DMS114 treated with DMSO at 0.1 percent for 48 hours (cell line): ENCODE measurements at regions not wholly inside any gene's neighbourhood (a gene's known extent, or its start where the extent isn't known, plus 50 kb on each side); places are given as distances from the start of the nearest gene placed in this dataset.

ENCODE experiments used
- DNase-seq: peaks from one replicate; lab custom pipeline; 2025; ENCODE audit not compliant: unreplicated experiment; lab: John Stamatoyannopoulos, UW

DNA sequence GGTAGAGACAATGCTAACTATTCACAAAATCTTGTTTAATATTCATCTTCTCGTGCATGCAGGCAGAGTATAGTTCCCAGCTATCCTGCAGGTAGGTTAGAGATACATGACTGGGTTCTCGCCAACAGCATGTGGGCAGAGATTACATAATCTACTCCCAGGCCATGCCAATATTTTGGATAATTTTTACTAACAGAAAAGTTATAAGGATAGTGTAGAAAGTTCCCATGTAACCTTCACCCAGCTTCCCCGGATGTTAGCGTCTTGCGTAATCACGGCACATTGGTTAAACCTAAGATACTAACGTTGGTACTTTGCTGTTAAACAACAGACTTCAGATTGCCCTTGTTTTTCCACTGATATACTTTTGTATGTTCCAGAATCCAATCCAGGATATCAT, 215.5 kb upstream of the LARGE1 start:
- no peak for DNase-seq

DNA sequence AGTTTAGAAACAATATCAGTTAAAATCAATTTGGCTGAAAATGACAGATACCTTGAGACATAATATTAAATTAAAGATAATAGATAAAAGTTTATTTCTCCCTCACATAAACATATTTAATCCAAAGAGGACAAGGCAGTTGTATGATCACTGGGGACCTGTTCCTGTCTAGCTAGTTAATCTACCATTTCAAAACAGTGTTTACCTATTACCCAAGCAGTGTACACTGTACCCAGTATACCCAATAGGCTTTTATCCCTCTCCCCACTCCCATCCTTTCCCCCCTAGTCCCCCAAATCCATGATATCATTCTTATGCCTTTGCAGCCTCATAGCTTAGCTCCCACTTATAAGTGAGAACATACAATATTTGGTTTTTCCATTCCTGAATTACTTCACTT, 229.7 kb upstream of the LARGE1 start:
- DNase-seq: no peak

DNA sequence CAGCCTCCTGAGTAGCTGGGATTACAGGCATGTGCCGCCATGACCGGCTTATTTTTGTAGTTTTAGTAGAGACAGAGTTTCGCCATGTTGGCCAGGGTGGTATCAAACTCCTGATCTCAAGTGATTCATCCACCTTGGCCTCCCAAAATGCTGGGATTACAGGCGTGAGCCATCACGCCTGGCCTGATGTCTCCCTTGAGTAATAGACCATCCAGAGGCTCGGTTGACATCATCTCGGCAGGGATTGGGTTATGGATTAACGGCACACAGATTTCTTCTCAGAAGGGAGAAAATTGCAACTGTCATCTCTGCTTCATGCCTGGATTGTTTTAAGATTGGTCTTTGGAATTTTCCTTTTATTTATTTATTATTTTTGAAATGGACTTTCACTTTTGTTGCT, 239.2 kb upstream of the LARGE1 start:
- DNase-seq: no peak

DNA sequence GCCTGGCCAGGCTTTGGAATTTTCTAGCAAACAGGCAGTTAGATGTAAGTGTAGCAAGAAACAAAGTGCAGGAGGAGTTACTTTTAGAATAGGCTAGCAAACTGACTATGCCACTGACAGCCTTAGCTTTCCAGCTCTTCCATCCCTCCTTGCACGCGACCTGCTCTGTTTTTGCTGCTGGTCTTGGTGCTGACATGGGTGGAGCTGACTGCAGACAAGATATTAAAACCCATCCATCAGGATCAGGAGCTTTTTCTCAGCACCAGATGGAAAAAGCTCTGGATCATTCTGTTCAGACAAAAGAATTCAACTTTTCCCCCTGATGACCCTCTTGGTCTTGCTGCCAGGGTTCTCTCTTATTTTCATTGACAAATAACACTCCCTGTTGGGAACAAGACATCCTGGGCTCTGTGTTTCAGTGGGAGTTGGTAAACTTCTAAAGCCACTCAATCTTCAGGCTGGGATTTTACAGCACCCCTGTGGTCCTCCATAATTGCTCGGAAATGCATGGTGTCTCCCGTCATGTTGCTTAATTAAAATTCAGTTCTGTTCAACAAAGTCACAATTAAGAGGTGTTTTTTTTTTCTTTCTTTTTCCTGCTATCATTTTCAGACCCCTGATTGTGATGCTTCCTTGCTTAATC, 240.0 kb upstream of the LARGE1 start:
- no peak for DNase-seq

DNA sequence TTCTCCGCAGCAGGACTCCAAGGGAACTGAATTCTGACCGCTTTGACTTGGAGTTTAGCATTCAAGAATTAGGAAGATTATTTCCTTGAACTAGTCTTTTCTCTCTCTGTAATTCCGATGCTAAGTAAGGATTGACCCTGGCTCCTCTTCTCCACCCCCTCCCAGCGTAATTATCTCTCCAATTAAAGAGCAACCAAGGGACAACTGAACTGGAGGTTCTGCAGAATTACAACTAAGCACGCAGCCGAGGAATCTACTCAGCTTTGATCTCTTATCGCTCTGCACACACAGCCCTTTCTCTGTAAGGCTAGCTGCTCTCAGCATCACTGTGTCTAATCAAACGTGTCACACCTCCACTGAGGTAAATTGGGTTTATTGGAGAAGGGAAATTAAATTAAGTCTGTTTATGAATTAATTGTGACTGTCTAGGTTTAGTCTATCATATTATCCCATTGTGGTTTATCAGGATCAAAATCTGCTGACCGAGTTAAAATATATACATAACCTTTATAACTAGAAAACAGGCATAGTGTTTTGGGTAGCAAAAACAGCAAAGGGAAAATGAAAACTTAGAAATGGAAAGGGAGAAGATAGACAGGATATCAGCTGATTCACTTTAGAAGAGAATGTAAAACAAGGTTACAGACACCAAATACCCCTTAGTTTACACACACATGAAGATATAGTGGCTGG, 241.3 kb upstream of the LARGE1 start:
- no peak for DNase-seq

DNA sequence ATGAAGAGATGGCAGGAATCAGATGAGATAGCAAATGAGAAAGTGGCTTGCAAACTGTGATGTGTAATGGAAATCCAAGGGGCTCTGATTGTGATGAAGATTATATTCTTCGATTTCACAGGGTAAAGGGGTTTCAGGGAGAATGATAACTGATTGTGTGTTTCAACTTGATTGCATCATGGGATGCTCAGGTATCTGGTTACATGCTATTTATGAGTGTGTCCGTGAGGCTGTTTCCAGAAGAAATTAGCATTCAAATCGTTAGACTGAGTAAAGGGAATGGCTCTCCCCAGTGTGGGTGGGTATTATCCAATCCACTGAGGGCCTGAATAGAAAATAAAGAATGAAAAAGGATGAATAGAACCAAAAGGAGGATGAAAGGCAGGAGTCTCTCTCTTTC, 278.7 kb upstream of the LARGE1 start:
- DNase-seq: no peak

DNA sequence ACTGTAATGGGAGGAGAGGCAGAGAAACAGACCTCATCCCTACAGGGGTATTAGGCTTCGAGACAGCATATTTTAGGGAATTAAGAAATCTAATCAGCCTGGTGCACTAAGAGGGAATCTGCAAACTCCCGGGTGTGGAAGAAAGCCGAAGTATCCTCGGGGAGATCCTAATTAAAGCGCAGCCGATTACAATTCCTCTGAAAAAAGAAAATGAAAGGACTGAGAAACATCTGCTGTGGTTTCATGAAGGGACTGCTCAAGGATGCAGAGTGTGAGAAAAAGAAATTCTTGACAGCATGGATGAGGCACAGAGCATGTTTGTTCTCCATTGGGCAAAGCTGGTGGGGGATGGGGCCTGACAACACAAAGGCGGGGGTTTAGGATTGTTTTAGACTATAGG, 290.0 kb upstream of the LARGE1 start:
- no peak for DNase-seq

DNA sequence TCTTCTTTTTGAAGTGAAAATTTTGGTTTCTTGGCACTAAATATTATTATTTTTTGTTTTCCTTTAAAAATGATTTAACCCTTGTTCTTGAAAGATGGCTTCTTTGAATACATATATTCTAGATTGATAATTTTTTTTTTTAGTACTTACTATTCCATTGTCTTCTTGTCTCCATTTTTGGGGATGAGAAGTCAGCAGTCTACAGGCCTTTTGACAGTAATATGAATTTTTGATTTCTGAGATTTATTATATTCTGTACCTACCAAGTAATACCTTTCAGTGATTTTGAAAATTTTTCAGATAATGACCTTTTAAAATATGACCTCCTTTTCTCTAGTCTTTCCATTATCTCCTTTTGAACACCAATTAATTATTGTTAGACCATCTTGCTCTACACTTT, 294.1 kb upstream of the LARGE1 start:
- DNase-seq: no peak

DNA sequence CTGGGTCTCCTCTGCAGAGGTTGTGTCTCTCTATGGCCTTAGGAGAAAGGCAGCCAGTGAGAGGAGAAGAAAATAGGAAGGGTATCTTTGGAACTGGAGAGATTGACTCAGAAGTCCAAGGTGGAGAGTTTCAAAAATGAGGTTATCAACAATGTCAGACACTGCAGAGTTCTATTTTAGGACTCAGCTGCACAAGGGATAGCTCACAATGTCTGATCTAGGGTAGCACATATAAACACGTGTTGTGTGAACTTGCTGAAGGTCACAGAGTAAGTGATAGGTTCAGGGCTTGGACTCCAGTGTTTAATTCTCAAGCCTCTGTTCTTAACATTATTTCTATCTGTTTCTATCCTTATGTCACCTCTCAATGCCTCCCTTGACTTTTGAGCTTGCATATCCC, 305.0 kb upstream of the LARGE1 start:
- DNase-seq: no peak

DNA sequence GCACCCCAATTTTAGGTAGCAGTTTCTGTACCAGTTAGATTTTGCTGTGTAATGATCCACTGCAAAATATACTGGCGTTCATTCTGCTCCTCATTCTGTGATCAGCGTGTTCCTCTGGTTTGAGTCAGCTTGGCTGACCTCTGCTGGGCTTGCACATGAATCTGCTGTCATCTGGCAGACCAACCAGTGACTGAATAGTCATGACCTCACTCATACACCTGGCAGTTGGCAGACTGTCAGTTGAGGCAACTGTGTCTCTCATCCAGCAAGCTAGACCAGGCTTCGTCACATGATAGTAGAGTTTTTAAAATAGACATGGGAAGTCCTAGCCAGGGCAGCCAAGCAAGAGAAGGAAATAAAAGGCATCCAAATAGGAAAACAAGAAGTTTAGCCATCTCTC, 316.3 kb upstream of the LARGE1 start:
- no peak for DNase-seq

DNA sequence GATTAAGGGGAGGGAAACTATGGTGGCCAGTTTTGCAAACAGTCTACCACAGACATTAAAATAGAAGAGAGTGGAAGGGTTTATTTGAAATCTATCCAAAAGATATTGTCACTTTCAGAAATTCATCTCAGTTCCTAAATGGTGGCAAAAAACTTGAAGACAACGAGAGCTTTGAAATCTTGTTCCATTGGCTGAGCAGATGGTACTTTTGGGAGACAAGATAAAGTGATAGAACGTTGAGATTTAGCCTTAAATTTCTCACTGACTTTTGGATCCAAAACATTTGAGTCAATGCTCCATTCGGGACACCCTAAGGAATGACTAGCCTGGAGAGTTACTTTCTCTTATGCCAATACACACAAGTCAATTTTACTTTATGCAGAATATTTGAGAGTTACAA, 319.1 kb upstream of the LARGE1 start:
- DNase-seq: no peak

DNA sequence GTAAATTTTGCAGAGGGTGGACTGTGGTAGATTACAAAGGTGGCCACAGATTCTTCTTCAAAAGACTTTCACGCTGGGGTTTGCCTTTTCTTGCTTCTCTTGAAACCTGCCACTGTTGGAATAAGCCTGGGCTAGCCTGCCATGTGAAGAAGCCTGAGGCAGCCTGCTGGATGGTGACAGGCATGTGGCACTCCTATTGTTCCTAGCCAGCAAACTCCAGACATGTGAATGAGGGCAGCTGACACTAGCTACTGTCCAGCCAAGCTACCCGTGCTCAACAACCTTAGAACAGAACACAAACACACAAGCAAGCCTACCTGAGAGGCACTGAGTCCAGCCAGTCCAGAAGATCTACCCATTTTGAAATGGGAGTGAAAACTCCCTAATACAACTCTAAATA, 322.7 kb upstream of the LARGE1 start:
- no peak for DNase-seq

DNA sequence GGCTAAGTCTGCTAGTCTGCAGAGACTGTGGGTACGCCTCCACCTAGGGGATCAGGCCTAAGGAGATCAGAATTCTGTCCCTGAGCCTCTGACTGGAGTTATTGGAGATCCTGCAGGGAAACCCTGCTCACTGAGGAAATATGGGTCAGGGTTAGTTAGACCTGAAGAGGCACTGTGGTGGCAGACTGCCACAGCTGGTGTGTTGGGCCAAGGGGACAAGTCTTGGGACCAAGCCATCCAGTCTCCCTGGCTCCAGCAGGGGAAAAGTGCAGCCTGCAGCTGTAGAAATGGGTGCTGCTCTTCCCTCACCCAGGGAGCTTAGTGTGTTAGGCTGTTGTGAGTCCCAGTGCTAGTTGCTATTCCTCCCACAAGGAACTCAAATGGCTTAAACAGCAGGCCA, 334.8 kb upstream of the LARGE1 start:
- no peak for DNase-seq

DNA sequence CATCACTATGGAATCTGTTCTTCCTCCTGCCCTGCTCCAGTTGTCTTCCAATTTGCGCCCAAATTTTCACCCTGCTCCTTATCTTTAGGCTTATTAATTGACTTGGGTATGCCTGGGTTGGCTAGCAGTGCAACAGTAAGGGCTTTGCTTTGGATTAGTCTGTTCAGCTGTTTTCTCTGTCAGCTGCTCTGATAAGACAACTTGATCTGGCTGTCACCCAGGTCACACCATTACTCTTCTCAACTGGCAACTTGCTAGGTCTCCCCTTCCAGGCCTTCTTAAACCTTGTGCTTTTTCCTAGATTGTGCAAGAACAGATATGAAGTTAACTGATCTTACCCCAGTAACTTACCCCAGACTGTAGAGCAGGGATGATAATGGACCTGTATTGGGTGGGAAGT, 357.8 kb upstream of the LARGE1 start:
- DNase-seq: no peak

DNA sequence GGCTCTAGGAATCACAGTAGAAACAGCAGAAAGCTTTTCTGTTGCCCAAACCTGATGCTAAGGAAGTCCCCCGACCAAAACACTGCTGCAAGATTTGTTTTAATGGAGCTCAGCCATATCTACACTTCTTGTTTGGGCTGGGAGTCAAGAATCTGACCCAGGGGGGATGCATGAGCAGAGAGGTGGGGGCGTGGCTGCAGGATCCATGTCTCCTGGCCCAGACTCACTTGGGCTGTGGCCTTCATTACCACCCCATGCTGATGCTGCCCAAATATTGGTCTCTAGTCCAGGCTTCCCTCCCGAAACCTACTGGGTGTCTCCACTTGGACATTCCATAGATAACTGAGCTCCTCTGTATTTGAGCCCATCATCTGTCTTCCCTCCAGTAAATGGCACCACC, 361.5 kb upstream of the LARGE1 start:
- DNase-seq: no peak

DNA sequence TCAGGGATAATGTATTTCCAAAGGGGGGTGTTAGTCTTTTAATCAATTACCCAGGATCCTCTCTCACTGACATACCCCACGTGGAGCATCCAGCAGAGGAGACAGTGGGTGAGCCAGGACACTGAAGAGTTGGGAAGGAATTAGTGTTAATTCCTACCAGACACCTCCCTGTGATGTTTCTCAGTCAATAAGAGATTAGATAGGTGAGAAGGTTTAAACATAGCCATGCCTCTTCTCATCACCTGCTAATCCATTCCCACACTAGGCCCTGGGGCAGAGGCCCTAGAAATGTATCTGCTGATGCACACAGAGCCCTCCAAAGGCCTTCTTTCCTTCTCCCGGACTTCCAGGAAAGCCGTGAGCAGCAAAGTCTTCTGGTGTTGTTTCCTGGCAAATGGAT, 363.6 kb upstream of the LARGE1 start:
- no peak for DNase-seq

DNA sequence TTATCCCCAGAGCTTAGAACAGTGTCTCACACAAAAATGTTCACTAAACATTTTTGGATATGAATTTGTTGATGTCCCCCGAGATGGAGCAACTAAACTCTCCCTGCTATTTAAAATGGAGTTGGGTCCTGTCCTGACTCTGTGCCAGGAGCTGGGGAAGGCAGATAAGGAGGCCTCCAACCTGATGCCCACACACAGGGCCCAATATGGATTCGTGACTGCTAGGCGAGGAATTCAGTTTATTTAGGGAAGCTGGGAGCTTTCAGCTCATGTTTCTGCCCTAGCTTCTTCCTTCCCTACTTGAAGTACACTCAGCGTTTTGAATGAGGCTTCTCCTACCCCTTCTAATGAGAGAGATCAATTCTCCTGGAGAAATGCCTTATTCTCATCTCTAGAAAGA, 373.0 kb upstream of the LARGE1 start:
- no peak for DNase-seq

DNA sequence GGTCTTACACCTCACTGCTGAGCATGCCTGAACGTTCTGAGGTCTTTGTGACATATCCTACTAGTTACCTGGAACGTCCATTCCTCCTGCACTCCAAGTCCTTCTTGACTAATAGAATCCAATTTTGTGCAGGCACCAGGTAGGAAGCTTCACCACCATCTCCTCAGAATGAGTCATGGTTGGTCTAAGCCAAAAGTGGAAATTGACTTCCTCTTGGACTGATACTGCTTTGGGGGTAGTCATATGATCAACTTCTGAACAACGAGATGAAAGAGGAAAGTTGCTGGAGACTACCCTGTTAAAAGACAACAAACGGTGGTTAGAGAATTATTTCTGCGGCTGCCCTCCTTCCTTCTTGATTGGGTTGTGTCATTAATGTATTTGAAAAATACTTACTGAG, 374.2 kb upstream of the LARGE1 start:
- DNase-seq: no peak

DNA sequence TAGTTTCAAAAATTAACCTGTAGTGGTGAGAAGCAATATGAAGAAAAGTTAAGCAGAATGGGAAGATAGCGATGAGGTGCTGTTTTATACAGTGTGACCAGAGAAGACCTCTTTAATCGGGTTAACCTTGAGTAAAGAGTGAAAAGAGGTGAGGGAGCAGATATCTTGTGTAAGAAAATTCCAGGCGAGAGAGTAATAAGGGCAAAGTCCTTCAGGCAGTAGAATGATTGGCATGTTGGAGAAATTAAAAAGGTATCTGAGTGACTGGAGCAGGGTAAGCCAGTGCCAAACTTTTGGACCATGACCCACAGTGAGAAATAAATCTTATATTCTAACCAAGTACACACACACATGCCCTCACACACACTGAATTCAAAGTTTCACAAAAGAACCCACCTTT, 374.7 kb upstream of the LARGE1 start:
- DNase-seq: no peak

DNA sequence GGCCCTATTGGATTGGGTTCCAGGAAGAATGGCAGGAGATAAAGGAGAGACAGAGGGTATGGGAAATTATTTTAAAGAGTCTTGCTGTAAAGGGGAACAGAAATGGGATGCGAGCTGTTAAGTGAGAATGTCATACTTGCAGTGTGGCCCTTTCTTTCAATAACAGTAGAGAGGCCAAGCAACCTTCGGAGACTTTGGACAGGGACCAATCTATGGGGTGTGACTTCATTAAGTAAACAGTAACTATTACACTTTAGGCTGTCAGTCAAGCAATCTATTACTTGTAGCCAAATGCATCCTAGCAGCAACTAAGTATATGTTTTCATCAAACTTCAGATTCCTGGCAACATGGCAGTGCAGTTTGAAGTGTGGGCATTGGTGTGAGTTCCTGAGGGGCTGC, 376.2 kb upstream of the LARGE1 start:
- DNase-seq: no peak

DNA sequence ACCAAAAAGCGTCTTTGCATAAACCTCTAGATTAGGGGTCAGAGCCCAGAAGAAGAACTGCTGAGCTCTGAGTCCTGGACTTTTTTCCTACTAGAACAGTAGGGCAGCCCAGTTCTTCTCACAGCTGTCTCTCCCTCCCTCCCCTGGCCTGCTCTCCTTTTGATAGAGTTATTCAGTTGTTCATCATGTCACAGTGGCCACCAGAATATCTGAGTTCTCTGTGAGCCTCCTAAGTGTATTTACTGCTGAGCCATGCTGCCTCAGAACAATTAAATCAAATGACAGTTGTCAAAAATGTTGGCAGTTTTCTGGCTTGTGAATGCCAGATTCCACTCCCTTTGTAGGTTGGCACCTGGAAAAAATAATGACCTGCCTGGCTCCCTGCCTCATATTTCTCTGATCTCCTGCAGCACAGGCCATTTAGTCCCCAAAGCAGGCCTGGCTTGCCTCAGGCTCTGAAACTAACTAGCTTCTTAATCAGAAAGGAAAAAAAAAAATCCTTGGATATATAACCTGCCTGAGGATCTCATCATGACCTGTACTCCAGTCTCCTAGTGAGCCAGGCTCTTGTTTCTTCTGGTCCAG, 377.4 kb upstream of the LARGE1 start:
- no peak for DNase-seq

DNA sequence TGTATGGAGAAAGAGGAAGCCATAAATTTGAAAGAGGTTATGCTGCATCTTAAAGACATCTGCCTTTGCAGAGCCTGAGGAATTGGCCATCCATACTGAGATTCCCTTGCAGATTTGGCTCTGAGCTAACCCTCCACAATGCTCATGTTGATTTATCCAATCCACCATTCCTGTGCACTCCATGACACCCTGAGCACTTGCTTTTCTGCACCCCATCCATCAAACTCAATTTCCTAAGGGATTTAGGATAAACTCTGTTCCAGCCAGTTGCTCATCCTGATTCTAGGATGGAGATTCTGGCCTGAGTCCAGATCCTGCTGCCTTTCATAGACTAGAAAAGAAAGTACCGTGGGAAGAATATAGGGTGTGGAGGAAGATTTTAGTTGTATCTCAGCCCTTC, 379.2 kb upstream of the LARGE1 start:
- no peak for DNase-seq

DNA sequence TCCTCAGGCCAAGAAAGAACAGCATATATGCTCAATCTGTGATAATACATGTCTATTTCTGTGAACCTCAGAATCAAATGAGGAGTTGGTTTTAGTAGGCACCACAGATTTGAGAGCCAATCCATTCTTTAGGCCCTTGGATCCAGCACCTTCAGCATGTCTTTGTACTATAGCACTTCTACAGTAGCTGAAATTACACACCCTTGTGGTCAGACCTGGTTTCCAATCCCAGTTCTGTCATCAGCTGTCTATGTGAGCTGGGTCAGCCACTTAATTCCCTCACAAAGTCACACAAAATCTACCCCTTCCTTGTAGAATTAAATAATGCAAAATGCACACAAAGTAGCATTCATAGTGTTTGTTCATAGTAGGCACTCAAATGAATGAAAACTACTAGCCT, 381.3 kb upstream of the LARGE1 start:
- DNase-seq: no peak
